Stimulated activated CD8-positive, alpha-beta memory T cell treated with anti-CD3 and anti-CD28 coated beads, Interleukin-7, amount 100 ng/mL, for 48 hours (primary cell): ENCODE measurements at regions not wholly inside any gene's neighbourhood (a gene's known extent, or its start where the extent isn't known, plus 50 kb on each side); places are given as distances from the start of the nearest gene placed in this dataset.

Experiments used
- DNase-seq, 2 donors: peaks; one replicate each; pipeline ENCODE4 v3.0.0-alpha.2; 2020; ENCODE audit warnings: low read depth in 1 of 2; ENCODE audit errors: extremely low read depth in 1 of 2

DNA sequence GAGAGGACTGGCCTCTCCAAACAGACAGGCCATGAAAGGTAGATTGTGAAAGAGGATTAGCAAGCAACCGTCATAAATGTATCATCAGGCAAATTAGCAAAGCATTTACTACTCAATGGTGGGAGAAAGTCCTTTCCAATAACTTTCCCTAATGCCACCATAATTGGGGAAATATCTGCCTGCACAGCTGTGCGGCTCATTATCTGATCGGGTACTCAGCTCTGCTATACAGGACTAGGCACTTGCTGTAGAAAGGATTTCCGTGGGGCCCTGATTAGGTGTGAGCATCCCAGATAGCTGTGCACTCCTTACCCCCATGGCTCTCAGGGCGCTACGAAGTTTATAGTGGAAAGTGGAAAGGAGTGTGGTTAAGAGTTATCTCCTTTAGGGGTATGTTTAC lies 309.7 kb upstream of the PLET1 start:
- no peak for DNase-seq

GRCh38 chr11:112579282-112579681 lies 318.6 kb upstream of the PLET1 start:
- DNase-seq = no peak

DNA sequence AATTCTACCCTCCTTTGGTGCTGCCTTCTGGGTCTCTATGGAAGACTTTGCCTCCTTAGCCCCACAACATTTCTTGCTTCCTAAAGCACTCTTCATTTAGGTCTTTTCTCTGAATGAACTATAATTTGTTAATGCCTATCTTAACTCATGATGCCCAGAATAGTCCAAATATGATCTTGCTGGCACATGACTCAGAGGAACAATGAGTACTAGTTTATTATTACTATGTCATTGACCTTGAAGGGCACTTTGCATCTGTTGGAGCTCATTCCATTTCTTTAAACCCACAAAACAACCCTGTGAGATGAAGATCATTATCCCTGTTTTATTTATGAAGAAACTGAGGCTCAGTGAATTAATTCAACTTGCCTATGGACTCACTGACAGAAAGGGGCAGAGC lies 320.2 kb upstream of the PLET1 start:
- DNase-seq = no peak

DNA sequence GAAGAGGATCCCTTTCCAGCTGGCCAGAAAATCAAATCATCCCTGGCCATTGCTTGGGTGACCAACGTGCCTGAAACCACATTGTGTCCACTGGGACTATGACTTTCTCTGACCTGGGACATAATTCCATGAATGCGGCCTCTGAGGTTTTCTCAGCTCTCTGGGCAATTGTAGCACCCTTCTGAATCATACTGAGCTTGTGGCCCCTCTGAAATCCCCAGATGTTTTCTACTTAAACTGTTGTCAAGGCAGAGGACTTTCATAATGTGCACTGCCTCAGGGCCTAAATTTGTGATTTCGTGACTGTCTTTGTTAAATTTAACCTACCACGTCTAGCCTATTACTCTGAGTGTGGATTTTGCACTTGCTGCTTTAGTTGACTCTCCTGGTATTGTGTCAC lies 321.1 kb upstream of the PLET1 start:
- no peak for DNase-seq

DNA sequence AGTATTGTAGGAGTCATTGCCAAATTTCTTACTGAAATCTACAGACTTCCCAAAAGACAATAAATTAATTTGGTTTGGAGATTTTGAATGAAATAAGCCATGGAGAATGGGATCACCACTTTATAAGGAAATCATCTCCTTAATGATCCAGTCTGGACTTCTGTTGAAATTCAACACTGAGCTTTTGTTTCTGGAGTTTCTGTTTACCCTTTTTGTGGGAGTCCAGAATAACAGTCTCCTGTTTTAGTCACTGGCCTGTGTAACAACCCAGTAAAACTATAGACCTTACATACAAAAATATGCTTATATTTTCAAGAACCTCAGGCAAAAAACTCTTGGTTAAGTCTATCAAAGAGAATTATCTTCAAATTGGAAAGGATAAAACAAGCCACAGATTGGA lies 321.7 kb upstream of the PLET1 start:
- DNase-seq = no peak

GRCh38 chr11:112583261-112583893 lies 322.7 kb upstream of the PLET1 start:
- DNase-seq = no peak

- no peak for DNase-seq
Measured at GRCh38 chr11:112584672-112585071, 324.0 kb upstream of the PLET1 start.

- no peak for DNase-seq
Measured at GRCh38 chr11:112587664-112588063, 327.0 kb upstream of the PLET1 start.

- DNase-seq = peak in 1 of 2 donors; percentile 8
Measured at GRCh38 chr11:112588252-112588694, 327.6 kb upstream of the PLET1 start.

GRCh38 chr11:112589155-112589554 lies 328.5 kb upstream of the PLET1 start:
- DNase-seq = no peak

DNA sequence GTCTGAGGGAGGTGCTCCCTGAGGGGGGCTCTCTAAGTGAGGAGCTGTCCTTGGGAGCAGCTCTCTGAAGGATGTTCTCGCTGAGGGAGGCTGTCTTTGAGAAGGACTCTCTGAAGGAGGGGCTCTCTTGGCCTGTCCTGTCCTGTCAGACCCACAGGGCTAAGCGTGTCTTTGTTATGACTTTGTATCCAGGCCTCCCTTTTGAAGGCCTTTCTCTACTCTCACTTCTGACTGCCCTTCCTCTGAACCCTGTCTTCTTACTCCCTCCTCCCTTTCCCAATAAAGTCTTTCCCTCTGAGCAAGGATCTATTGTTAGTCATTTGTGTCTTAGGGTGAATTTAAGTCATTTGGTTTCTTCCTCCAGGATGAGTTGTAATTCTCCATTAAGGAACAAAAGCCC lies 330.1 kb upstream of the PLET1 start:
- DNase-seq = no peak

DNA sequence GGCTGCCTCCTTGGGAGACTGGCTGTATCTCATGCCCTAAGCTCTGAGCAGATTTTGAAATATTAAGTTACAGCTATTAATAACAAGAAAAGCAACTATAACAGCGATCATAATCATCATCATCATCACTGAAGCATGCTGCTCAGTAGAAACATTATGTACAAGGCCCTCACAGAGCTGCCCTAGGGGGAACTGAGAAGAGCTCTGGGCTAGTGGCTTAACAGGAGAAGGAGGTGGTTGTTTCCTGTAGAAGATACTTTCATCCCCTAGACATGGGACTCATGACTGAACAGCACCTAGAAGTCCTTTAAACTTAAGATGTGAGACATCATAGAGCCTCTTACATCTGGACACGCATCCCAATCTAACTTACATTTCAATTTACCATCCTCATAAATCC lies 332.8 kb upstream of the PLET1 start:
- no peak for DNase-seq

GRCh38 chr11:112596324-112596723 lies 335.7 kb upstream of the PLET1 start:
- DNase-seq = no peak

- DNase-seq = no peak
Measured at GRCh38 chr11:112597286-112597790, 336.7 kb upstream of the PLET1 start.

GRCh38 chr11:112599265-112599664 lies 338.6 kb upstream of the PLET1 start:
- no peak for DNase-seq

- no peak for DNase-seq
Measured at GRCh38 chr11:112599856-112600533, 339.3 kb upstream of the PLET1 start.

DNA sequence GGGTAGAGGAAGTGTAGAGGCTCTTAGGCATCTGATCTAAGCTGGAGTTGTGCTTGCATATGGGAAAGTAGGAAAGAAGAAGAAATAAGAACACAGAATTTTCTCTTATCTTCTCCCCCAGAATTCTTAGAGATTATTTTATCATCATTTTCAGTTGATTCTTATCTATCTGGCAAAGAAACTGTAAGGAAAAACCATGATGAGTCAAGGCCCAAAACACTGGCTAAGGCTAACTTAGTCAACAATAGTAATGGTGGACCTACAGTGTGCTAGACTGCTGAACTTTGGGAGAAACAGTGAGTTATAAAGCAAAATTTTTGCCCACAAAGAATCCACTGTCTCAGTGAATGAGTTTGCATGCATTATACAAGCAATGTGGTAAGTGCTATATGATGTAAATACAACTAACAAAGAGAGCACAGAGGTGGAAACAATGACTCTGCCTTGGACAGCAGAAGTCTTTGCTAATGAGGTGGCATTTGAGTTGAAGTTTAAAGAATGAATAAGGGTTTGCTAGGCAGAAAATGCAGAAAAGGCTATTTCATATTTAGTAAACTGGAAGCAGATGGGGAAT lies 344.5 kb upstream of the PLET1 start:
- no peak for DNase-seq

DNA sequence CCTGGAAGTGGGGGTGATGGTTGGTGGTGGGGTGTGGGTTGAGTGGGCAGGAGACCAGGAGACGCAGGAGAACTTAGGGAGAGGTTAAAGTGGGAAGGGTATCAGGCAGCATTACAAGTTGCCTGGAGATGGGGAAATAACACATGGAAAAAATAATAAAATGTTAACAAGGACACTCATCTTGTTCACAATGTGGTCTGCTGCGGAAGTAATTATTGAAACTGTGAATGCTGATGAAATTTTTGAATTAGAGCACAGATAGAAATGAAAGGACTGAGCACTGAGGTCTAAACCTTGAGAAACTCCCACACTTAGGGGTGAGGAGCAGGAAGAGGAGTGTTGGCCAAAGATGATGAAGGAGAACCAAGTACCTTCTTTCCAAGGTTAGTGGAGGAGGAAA lies 346.0 kb upstream of the PLET1 start:
- no peak for DNase-seq

GRCh38 chr11:112608509-112608908 lies 347.8 kb upstream of the PLET1 start:
- no peak for DNase-seq

- DNase-seq = no peak
Measured at GRCh38 chr11:112610494-112610893, 349.8 kb upstream of the PLET1 start.

GRCh38 chr11:112610996-112611750 lies 350.0 kb upstream of the NCAM1 start:
- DNase-seq = no peak
